Liver (tissue), 8 donors: ENCODE measurements at regions not wholly inside any gene's neighbourhood (a gene's known extent, or its start where the extent isn't known, plus 50 kb on each side); places are given as distances from the start of the nearest gene placed in this dataset.

ENCODE experiments used
- DNase-seq: peaks from one replicate; pipeline ENCODE4 v3.0.0-alpha.2; 2017; ENCODE audit warnings: low spot score
- H3K27ac ChIP-seq, 2 donors: one replicate each; pipeline ENCODE4 v1.7.0; 2013; ENCODE audit warnings: inconsistent platforms in 2 of 2, low read length in 2 of 2, control low read depth in 1 of 2, low read depth in 1 of 2, mild to moderate bottlenecking in 1 of 2
- H3K27me3 ChIP-seq, 4 donors: one replicate each; pipeline versions ENCODE4 v1.6.1 to v1.7.0; 2013; ENCODE audit warnings: low read length in 3 of 4, inconsistent platforms in 1 of 4, mild to moderate bottlenecking in 1 of 4, moderate library complexity in 1 of 4; ENCODE audit not compliant: control insufficient read depth in 4 of 4, insufficient read depth in 4 of 4
- H3K36me3 ChIP-seq, 4 donors: one replicate each; pipeline versions ENCODE4 v1.6.1 to v1.7.0; 2013; ENCODE audit warnings: low read length in 3 of 4, mild to moderate bottlenecking in 3 of 4, low read depth in 1 of 4, moderate library complexity in 1 of 4; ENCODE audit not compliant: control insufficient read depth in 4 of 4, insufficient read depth in 3 of 4
- H3K4me1 ChIP-seq, 4 donors: one replicate each; pipeline versions ENCODE4 v1.6.1 to v1.7.0; 2013; ENCODE audit warnings: low read length in 3 of 4, mild to moderate bottlenecking in 3 of 4, moderate library complexity in 1 of 4; ENCODE audit not compliant: control insufficient read depth in 4 of 4, insufficient read depth in 4 of 4
- H3K4me3 ChIP-seq, 3 donors: one replicate each; pipeline versions ENCODE4 v1.6.1 to v1.7.0; 2013; ENCODE audit warnings: low read length in 3 of 3, control low read depth in 1 of 3, low read depth in 1 of 3, mild to moderate bottlenecking in 1 of 3
- H3K9ac ChIP-seq, 2 donors: one replicate each; pipeline ENCODE4 v1.7.0; 2013; ENCODE audit warnings: low read length in 2 of 2, mild to moderate bottlenecking in 2 of 2, moderate library complexity in 2 of 2, control low read depth in 1 of 2, low read depth in 1 of 2
- H3K9me3 ChIP-seq, 4 donors: one replicate each; pipeline versions ENCODE4 v1.6.1 to v1.7.0; 2013; ENCODE audit warnings: low read length in 3 of 4; ENCODE audit not compliant: control insufficient read depth in 4 of 4
- ATF3 ChIP-seq: IDR thresholded peaks from 2 replicates; pipeline ENCODE4 v1.6.1; 2016; ENCODE audit warnings: antibody characterized with exemption
- CTCF ChIP-seq: fragments of 150-350 bp; IDR thresholded peaks from 2 replicates; pipeline ENCODE4 v1.5.1; 2017; ENCODE audit warnings: improper control_type of control experiment, low read depth, low read length; ENCODE audit not compliant: missing input control
- EGR1 ChIP-seq, 2 donors: IDR thresholded peaks; 2 replicates each; pipeline ENCODE4 v1.6.1; 2016 to 2018; ENCODE audit warnings: antibody characterized with exemption in 2 of 2, low read depth in 2 of 2
- FOXA2 ChIP-seq: IDR thresholded peaks from 2 replicates; pipeline ENCODE4 v1.6.1; 2016; ENCODE audit warnings: antibody characterized with exemption
- GABPA ChIP-seq, 2 donors: IDR thresholded peaks in 1 of 2; conservative IDR thresholded peaks in 1 of 2; 2 replicates each; pipeline ENCODE4 v1.6.1; 2016; ENCODE audit warnings: antibody characterized with exemption in 2 of 2, mild to moderate bottlenecking in 1 of 2, moderate library complexity in 1 of 2
- HNF4A ChIP-seq, 2 donors: conservative IDR thresholded peaks; 2 replicates each; pipeline ENCODE4 v1.6.1; 2016; ENCODE audit warnings: antibody characterized with exemption in 2 of 2, mild to moderate bottlenecking in 2 of 2
- HNF4G ChIP-seq: IDR thresholded peaks from 2 replicates; pipeline ENCODE4 v1.6.1; 2016; ENCODE audit warnings: antibody characterized with exemption
- JUND ChIP-seq, 2 donors: IDR thresholded peaks; 2 replicates each; pipeline ENCODE4 v1.6.1; 2016; ENCODE audit warnings: antibody characterized with exemption in 2 of 2
- NR2F2 ChIP-seq: IDR thresholded peaks from 2 replicates; pipeline ENCODE4 v1.6.1; 2016; ENCODE audit warnings: antibody characterized with exemption
- RAD21 ChIP-seq, 2 donors: IDR thresholded peaks; 2 replicates each; pipeline ENCODE4 v1.6.1; 2016; ENCODE audit warnings: antibody characterized with exemption in 2 of 2, mild to moderate bottlenecking in 2 of 2
- RXRA ChIP-seq, 2 donors: IDR thresholded peaks; 2 replicates each; pipeline ENCODE4 v1.6.1; 2017 to 2018; ENCODE audit warnings: antibody characterized with exemption in 2 of 2, mild to moderate bottlenecking in 1 of 2
- SP1 ChIP-seq: IDR thresholded peaks from 2 replicates; pipeline ENCODE4 v1.6.1; 2018; ENCODE audit warnings: antibody characterized with exemption, mild to moderate bottlenecking
- TAF1 ChIP-seq: conservative IDR thresholded peaks from 2 replicates; pipeline ENCODE4 v1.6.1; 2016; ENCODE audit warnings: antibody characterized with exemption, mild to moderate bottlenecking
- YY1 ChIP-seq: IDR thresholded peaks from 2 replicates; pipeline ENCODE4 v1.6.1; 2016; ENCODE audit warnings: antibody characterized with exemption, mild to moderate bottlenecking
- ZBTB33 ChIP-seq: IDR thresholded peaks from 2 replicates; pipeline ENCODE4 v1.6.1; 2016; ENCODE audit warnings: antibody characterized with exemption
- WGBS: extraction: QIAGEN DNeasy Blood & Tissue Kit; methylation state at CpG from one replicate; pipeline ENCODE4 v1.1.7; 2013; 5-methylcytosine and 5-hydroxymethylcytosine counted together
- TF ChIP-seq, protein P1 (sequence below): IDR thresholded peaks from 2 replicates; pipeline ENCODE4 v1.6.1; 2016; ENCODE audit warnings: antibody characterized with exemption, mild to moderate bottlenecking
- TF ChIP-seq, protein P2 (sequence below): IDR thresholded peaks from 2 replicates; pipeline ENCODE4 v1.6.1; 2016; ENCODE audit warnings: antibody characterized with exemption
- donor health status: healthy.
- donor health status: healthy.
- donor health status: healthy.
- donor health status: healthy.
- donor health status: healthy.

GRCh38 chr16:77599793-77600415, 122.4 kb upstream of the NUDT7 start:
- TF ChIP-seq RXRA (IDR thresholded peaks at IDR 0.05) (no peak), HNF4G (no peak), RAD21 (IDR thresholded peaks at IDR 0.05) (peak; percentile 75 to 85), CTCF (peak; percentile 59), YY1 (no peak), GABPA (IDR thresholded peaks at IDR 0.05 in 1 of 2, conservative IDR thresholded peaks at IDR 0.05 in 1 of 2) (no peak)
- TF ChIP-seq, protein P1, sequence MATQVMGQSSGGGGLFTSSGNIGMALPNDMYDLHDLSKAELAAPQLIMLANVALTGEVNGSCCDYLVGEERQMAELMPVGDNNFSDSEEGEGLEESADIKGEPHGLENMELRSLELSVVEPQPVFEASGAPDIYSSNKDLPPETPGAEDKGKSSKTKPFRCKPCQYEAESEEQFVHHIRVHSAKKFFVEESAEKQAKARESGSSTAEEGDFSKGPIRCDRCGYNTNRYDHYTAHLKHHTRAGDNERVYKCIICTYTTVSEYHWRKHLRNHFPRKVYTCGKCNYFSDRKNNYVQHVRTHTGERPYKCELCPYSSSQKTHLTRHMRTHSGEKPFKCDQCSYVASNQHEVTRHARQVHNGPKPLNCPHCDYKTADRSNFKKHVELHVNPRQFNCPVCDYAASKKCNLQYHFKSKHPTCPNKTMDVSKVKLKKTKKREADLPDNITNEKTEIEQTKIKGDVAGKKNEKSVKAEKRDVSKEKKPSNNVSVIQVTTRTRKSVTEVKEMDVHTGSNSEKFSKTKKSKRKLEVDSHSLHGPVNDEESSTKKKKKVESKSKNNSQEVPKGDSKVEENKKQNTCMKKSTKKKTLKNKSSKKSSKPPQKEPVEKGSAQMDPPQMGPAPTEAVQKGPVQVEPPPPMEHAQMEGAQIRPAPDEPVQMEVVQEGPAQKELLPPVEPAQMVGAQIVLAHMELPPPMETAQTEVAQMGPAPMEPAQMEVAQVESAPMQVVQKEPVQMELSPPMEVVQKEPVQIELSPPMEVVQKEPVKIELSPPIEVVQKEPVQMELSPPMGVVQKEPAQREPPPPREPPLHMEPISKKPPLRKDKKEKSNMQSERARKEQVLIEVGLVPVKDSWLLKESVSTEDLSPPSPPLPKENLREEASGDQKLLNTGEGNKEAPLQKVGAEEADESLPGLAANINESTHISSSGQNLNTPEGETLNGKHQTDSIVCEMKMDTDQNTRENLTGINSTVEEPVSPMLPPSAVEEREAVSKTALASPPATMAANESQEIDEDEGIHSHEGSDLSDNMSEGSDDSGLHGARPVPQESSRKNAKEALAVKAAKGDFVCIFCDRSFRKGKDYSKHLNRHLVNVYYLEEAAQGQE = no peak
- TF ChIP-seq, protein P2, sequence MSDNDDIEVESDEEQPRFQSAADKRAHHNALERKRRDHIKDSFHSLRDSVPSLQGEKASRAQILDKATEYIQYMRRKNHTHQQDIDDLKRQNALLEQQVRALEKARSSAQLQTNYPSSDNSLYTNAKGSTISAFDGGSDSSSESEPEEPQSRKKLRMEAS = no peak
- Histone ChIP-seq H3K36me3 (no peaks in the 10 kb centered on the region), H3K4me3 (no peak overlapping the region), H3K4me1 (no peaks in the 10 kb centered on the region), H3K9ac (no peak overlapping the region), H3K27ac (no peak overlapping the region), H3K9me3 (peaks cover 0 to 6% (median 4%) of the 10 kb centered on the region in 4 donors), H3K27me3 (peaks cover 0 to 7% (median 0%) of the 10 kb centered on the region in 4 donors)
- DNase-seq = no peak

GRCh38 chr16:77600555-77600954, 121.8 kb upstream of the NUDT7 start:
- H3K9ac ChIP-seq = no peak overlapping the region
- TF ChIP-seq JUND (IDR thresholded peaks at IDR 0.05) (no peak), GABPA (IDR thresholded peaks at IDR 0.05 in 1 of 2, conservative IDR thresholded peaks at IDR 0.05 in 1 of 2) (no peak), ZBTB33 (no peak), TAF1 (no peak), SP1 (no peak), YY1 (no peak), NR2F2 (no peak), HNF4A (conservative IDR thresholded peaks at IDR 0.05) (no peak), ATF3 (no peak), FOXA2 (no peak), HNF4G (no peak), CTCF (no peak), EGR1 (IDR thresholded peaks at IDR 0.05; ENCODE audit: low read depth in 2 of 2) (no peak)
- TF ChIP-seq, protein P2 = no peak
- TF ChIP-seq, protein P1 = no peak
- H3K9me3 ChIP-seq = peaks cover 0 to 6% (median 4%) of the 10 kb centered on the region in 4 donors
- no peak overlapping the region for H3K27ac ChIP-seq
- DNase-seq = no peak
- no peak overlapping the region for H3K4me3 ChIP-seq
- peaks cover 0 to 7% (median 0%) of the 10 kb centered on the region in 4 donors for H3K27me3 ChIP-seq
- WGBS = 82% methylated on average over 2 of the region's 2 CpGs
- no peaks in the 10 kb centered on the region for H3K36me3 ChIP-seq
- H3K4me1 ChIP-seq = no peaks in the 10 kb centered on the region
